IPS-NIHi11 (cell line): ENCODE measurements at regions not wholly inside any gene's neighbourhood (a gene's known extent, or its start where the extent isn't known, plus 50 kb on each side); places are given as distances from the start of the nearest gene placed in this dataset.
"Not testable (repeated sequence)": the region's sequence is repeated elsewhere in the genome, so short reads cannot be mapped to it uniquely, and the experiment has no call there.

ENCODE experiments used
- DNase-seq: peaks from one replicate; pipeline ENCODE4 v3.0.0; 2012; ENCODE audit warnings: mixed read lengths, low spot score

GRCh38 chr14:28323366-28323765 lies 443.2 kb upstream of the FOXG1 start:
- DNase-seq: no peak

- DNase-seq: no peak
These were observed 442.4 kb upstream of the FOXG1 start for GRCh38 chr14:28323951-28324741.

- DNase-seq: no peak
These were observed 425.8 kb upstream of the FOXG1 start for GRCh38 chr14:28340816-28341215.

GRCh38 chr14:28344381-28344780 lies 422.2 kb upstream of the FOXG1 start:
- no peak for DNase-seq

- no peak for DNase-seq
These were observed 417.8 kb upstream of the FOXG1 start for GRCh38 chr14:28348797-28349196.

DNA sequence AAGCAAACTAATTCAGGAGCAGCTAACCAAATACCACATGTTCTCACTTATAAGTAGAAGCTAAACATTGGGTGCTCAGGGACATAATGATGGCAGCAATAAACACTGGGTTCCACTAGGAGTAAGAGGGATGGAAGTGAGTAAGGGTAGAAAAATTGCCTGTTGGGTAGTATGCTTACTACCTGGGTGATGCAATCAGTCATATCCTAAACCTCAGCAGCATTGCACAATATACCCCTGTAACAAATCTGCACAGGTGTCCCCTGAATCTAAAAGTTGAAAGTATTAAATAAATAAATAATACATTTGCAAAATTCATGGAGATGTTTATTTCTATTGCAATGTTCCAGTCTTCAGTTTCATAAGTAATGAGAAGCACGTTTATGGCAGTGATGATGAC lies 409.8 kb upstream of the FOXG1 start:
- DNase-seq: no peak

GRCh38 chr14:28361486-28361885 lies 405.1 kb upstream of the FOXG1 start:
- DNase-seq: no peak

DNA sequence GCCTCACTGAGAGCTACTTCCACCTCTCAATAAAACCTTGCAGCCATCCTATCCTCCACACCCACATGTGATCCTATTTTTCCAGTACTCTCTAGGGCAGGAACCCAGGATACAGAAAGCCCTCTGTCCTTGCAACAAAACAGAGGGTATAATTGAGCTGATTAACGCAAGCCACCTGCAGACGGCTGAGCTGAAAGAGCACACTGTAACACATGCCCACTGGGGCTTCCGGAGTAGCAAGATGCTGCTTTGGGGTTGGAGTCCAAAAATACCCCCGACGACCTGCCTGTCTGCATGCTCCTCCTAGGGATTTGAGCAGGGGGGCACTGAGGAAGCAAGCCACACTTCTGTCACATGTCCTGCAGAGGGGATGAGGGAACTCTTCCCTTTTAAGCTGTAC lies 401.1 kb upstream of the FOXG1 start:
- DNase-seq: no peak

DNA sequence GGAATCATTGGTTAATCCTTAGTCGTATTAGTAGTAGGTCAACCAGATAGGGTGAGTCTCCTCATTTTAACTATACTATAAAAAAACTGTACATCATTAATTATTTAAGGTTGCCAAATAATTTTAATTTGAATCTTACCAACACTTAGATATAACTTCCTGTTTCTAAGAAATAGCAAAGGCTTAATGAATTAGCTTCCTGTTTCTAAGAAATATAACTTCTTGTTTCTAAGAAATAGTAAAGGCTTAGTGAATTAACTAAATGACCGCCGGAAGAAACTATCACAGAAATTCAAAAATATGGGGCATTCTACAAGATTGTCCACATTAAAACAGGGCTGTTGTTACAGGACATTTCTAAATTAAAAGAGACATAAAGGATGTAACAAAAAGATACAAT lies 392.9 kb upstream of the FOXG1 start:
- DNase-seq: no peak

- DNase-seq: peak; percentile 27
These were observed 391.3 kb upstream of the FOXG1 start for GRCh38 chr14:28375295-28375694.

- DNase-seq: no peak
These were observed 384.9 kb upstream of the FOXG1 start for GRCh38 chr14:28381656-28382055.

DNA sequence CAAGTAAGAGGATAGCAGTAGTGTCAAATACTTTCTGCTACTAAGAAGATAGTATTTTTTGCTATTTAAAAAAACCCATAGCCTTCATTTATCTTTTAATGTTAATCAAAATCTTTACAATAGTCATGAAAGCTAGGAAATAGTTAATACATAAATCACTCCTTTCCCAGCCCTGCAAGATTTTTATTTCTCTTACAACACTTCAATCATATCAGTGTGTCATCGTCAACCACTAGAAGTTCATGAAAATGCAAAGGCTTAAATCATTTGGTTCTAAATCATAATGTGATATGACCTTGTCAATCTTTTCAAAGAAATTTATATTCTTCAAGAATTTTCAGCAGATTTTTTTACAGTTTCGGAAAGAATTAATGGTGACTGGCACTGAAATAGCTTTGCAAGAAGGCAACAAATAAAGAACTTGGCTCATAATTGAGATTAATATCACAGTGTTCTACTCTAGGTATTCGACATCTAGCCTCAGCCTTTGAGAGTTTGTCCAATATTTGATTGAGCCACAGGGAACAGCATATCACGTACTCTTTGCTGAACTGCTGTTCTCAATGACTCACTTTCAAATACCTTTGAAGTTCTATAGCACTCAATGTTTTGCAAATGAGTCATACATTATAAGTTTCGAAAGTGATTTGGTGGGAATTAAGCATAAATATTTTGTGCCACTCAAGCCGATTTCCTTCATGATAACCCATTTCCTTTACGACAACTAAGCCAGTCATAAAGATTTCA lies 384.0 kb upstream of the FOXG1 start:
- no peak for DNase-seq

DNA sequence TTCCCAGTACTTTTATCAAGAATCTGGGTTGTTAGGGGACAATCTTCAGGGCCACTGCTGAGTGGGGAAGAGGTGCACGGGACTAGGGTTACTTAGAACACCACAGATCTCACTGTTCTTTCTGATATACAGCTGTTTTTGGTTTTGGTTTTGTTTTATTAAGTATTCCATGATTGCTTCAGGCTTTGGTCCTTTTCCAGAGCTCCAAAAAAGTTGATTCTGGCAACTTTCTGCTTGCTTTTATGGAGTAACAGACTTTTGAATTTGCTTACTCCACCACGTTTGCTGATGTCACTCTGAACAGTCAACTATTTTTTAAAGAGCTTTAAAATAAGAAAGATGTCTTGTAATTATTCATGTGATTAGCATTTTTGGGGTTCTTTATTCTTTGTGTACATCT lies 368.1 kb upstream of the FOXG1 start:
- no peak for DNase-seq

GRCh38 chr14:28401705-28402104 lies 364.9 kb upstream of the FOXG1 start:
- DNase-seq: not testable (repeated sequence)

GRCh38 chr14:28406196-28406595 lies 360.4 kb upstream of the FOXG1 start:
- no peak for DNase-seq

GRCh38 chr14:28407031-28407825 lies 359.4 kb upstream of the FOXG1 start:
- DNase-seq: no peak

DNA sequence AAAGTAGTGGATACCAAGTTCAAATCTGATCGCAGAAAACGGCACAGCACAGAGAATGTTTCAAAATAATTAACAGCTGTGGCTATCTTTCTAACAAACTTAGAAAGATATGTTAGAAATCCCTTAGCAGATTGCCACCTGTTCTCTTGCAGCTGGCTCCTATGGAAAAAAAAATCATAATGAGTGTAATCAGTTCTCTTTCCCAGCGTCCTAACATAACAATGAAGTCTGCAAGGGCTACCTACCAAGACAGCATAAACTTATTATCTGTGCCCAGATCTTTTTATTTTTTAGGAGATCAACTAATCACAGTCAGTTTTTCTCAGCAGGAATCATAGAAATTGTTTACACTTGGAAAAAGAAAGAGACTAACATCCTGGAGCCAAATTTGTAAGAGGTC lies 358.6 kb upstream of the FOXG1 start:
- no peak for DNase-seq

GRCh38 chr14:28412077-28412476 lies 354.5 kb upstream of the FOXG1 start:
- DNase-seq: no peak

DNA sequence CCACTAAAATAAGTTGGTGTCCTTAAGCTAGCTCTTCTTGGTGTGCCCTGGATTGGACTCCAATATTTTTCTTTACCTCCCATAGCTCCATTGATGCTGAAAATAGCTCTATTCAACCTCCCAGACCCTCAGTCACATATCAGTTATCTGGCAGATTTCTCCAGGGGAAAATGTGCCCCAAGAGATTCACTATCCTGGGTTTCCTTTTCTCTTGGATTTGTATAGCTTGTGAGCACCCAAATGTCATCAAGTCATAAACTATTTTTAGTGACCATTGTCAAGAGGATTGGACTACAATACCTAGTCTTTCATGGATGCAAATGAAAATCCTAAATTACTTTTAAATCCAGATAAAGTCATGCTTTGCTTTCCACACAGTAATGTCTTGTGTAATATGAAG lies 339.6 kb upstream of the FOXG1 start:
- DNase-seq: no peak

- DNase-seq: no peak
These were observed 329.8 kb upstream of the FOXG1 start for GRCh38 chr14:28436821-28437220.

- DNase-seq: no peak
These were observed 305.2 kb upstream of the FOXG1 start for GRCh38 chr14:28461389-28461788.

DNA sequence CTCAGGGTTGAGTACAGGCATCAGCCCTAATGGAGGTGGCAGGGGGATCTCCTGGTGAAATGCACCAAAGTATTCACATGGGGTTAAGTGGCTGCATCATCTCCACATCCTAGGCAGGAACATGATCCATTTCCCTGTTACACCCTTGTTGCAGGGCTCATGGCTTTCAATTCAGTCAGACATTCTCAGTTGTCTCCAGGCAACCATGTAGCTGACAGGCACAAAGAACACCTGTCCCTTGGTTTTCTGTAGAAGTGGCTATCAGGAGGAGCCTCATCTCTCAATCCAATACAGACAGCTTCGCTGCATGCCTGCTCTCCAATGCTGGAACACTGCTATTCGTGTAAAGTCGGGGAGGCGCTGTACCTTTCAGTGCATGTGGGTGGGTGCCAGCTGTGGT lies 299.0 kb upstream of the FOXG1 start:
- DNase-seq: no peak
